ENCODE measurements at regions not wholly inside any gene's neighbourhood (a gene's known extent, or its start where the extent isn't known, plus 50 kb on each side); places are given as distances from the start of the nearest gene placed in this dataset.

- no peak for TF ChIP-seq CTCF (IDR thresholded peaks at IDR 0.05; ENCODE audit: low read depth, low read length)
These were observed 93.4 kb downstream of the ZFP64 start for GRCh38 chr20:52098186-52098585.

GRCh38 chr20:52096117-52096516, 95.5 kb downstream of the ZFP64 start:
- no peak for DNase-seq (ENCODE audit: low read depth in 2 of 2)
- TF ChIP-seq CTCF (IDR thresholded peaks at IDR 0.05; ENCODE audit: low read depth, low read length) = no peak
- no peak overlapping the region for H3K4me3 ChIP-seq (replicated peaks in 1 of 2; ENCODE audit: low read depth in 2 of 2, low read length in 2 of 2)

More at GRCh38 chr20:52098186-52098585, 93.4 kb downstream of the ZFP64 start:
- no peak for DNase-seq (ENCODE audit: low read depth in 2 of 2)
- no peak overlapping the region for H3K4me3 ChIP-seq (replicated peaks in 1 of 2; ENCODE audit: low read depth in 2 of 2, low read length in 2 of 2)

GRCh38 chr20:52094693-52095092, 96.9 kb downstream of the ZFP64 start:
- no peak overlapping the region for H3K4me3 ChIP-seq (replicated peaks in 1 of 2; ENCODE audit: low read depth in 2 of 2, low read length in 2 of 2)
- TF ChIP-seq CTCF (IDR thresholded peaks at IDR 0.05; ENCODE audit: low read depth, low read length) = no peak
- DNase-seq (ENCODE audit: low read depth in 2 of 2) = no peak

- no peak overlapping the region for H3K4me3 ChIP-seq (replicated peaks in 1 of 2; ENCODE audit: low read depth in 2 of 2, low read length in 2 of 2)
- no peak for DNase-seq (ENCODE audit: low read depth in 2 of 2)
- TF ChIP-seq CTCF (IDR thresholded peaks at IDR 0.05; ENCODE audit: low read depth, low read length) = no peak
These were observed 98.0 kb downstream of the ZFP64 start for GRCh38 chr20:52093575-52093974.

GRCh38 chr20:52090035-52090434, 101.5 kb downstream of the ZFP64 start:
- DNase-seq (ENCODE audit: low read depth in 2 of 2) = no peak
- TF ChIP-seq CTCF (IDR thresholded peaks at IDR 0.05; ENCODE audit: low read depth, low read length) = no peak

GRCh38 chr20:52087471-52087870, 104.1 kb downstream of the ZFP64 start:
- no peak for DNase-seq (ENCODE audit: low read depth in 2 of 2)
- TF ChIP-seq CTCF (IDR thresholded peaks at IDR 0.05; ENCODE audit: low read depth, low read length) = no peak
- no peak overlapping the region for H3K4me3 ChIP-seq (replicated peaks in 1 of 2; ENCODE audit: low read depth in 2 of 2, low read length in 2 of 2)

More at GRCh38 chr20:52090035-52090434, 101.5 kb downstream of the ZFP64 start:
- no peak overlapping the region for H3K4me3 ChIP-seq (replicated peaks in 1 of 2; ENCODE audit: low read depth in 2 of 2, low read length in 2 of 2)

- H3K4me3 ChIP-seq (replicated peaks in 1 of 2; ENCODE audit: low read depth in 2 of 2, low read length in 2 of 2) = no peak overlapping the region
- no peak for DNase-seq (ENCODE audit: low read depth in 2 of 2)
- TF ChIP-seq CTCF (IDR thresholded peaks at IDR 0.05; ENCODE audit: low read depth, low read length) = no peak
These were observed 104.7 kb downstream of the ZFP64 start for GRCh38 chr20:52086878-52087277.

Measured in cardiac fibroblast (primary cell).